Myocyte (in vitro differentiated cells): ENCODE measurements at regions not wholly inside any gene's neighbourhood (a gene's known extent, or its start where the extent isn't known, plus 50 kb on each side); places are given as distances from the start of the nearest gene placed in this dataset.

Experiments used
- DNase-seq: peaks from one replicate; pipeline ENCODE4 v3.0.0-alpha.2; 2012; ENCODE audit warnings: low read depth

GRCh38 chr5:82765765-82766164 lies 311.4 kb downstream of the TMEM167A start:
- DNase-seq: no peak

- DNase-seq: no peak
These were observed 316.3 kb downstream of the TMEM167A start for GRCh38 chr5:82760856-82761255.

GRCh38 chr5:82758881-82759280 lies 318.3 kb downstream of the TMEM167A start:
- no peak for DNase-seq

- no peak for DNase-seq
These were observed 322.4 kb downstream of the TMEM167A start for GRCh38 chr5:82754759-82755158.

GRCh38 chr5:82754036-82754746 lies 323.0 kb downstream of the TMEM167A start:
- DNase-seq: no peak

- DNase-seq: no peak
These were observed 323.8 kb downstream of the TMEM167A start for GRCh38 chr5:82753374-82753773.

- DNase-seq: peak; percentile 76
These were observed 327.8 kb downstream of the TMEM167A start for GRCh38 chr5:82749461-82749820.

- DNase-seq: no peak
These were observed 328.3 kb downstream of the TMEM167A start for GRCh38 chr5:82748688-82749460.

- no peak for DNase-seq
These were observed 329.2 kb downstream of the TMEM167A start for GRCh38 chr5:82747986-82748385.

- DNase-seq: no peak
These were observed 332.2 kb downstream of the TMEM167A start for GRCh38 chr5:82745016-82745415.

- no peak for DNase-seq
These were observed 338.4 kb downstream of the TMEM167A start for GRCh38 chr5:82738681-82739269.

GRCh38 chr5:82735160-82735789 lies 341.9 kb downstream of the TMEM167A start:
- DNase-seq: no peak

GRCh38 chr5:82734347-82734746 lies 342.8 kb downstream of the TMEM167A start:
- DNase-seq: no peak

GRCh38 chr5:82730913-82731312 lies 346.3 kb downstream of the TMEM167A start:
- DNase-seq: no peak

- DNase-seq: no peak
These were observed 348.1 kb downstream of the TMEM167A start for GRCh38 chr5:82728926-82729702.

GRCh38 chr5:82723168-82723567 lies 354.0 kb downstream of the TMEM167A start:
- DNase-seq: no peak

- no peak for DNase-seq
These were observed 356.1 kb downstream of the TMEM167A start for GRCh38 chr5:82721087-82721410.

- no peak for DNase-seq
These were observed 356.7 kb downstream of the TMEM167A start for GRCh38 chr5:82720213-82721086.

GRCh38 chr5:82719368-82719767 lies 357.8 kb downstream of the TMEM167A start:
- DNase-seq: no peak

- DNase-seq: no peak
These were observed 359.5 kb downstream of the TMEM167A start for GRCh38 chr5:82717738-82718137.
